GM12872 (cell line): ENCODE measurements at regions not wholly inside any gene's neighbourhood (a gene's known extent, or its start where the extent isn't known, plus 50 kb on each side); places are given as distances from the start of the nearest gene placed in this dataset.

Experiments used
- CTCF ChIP-seq: IDR thresholded peaks from 3 replicates; pipeline ENCODE4 v1.5.1; 2011; ENCODE audit warnings: low read depth, mild to moderate bottlenecking, low read length, moderate library complexity; ENCODE audit not compliant: insufficient read depth

GRCh38 chrX:10702031-10702430 lies 81.6 kb upstream of the MID1 start:
- no peak for TF ChIP-seq CTCF

- TF ChIP-seq CTCF = no peak
Observed at GRCh38 chrX:10707773-10708172, 87.4 kb upstream of the MID1 start.

- TF ChIP-seq CTCF = no peak
Observed at GRCh38 chrX:10709276-10709675, 88.9 kb upstream of the MID1 start.

- no peak for TF ChIP-seq CTCF
Observed at GRCh38 chrX:10714531-10714930, 94.1 kb upstream of the MID1 start.

- peak; percentile 60 for TF ChIP-seq CTCF
Observed at GRCh38 chrX:10722851-10723250, 102.5 kb upstream of the MID1 start.

GRCh38 chrX:10725071-10725470 lies 104.7 kb upstream of the MID1 start:
- peak; percentile 52 for TF ChIP-seq CTCF

GRCh38 chrX:10726647-10727046 lies 106.3 kb upstream of the MID1 start:
- TF ChIP-seq CTCF = no peak
